ENCODE measurements at regions not wholly inside any gene's neighbourhood (a gene's known extent, or its start where the extent isn't known, plus 50 kb on each side); places are given as distances from the start of the nearest gene placed in this dataset.

DNA sequence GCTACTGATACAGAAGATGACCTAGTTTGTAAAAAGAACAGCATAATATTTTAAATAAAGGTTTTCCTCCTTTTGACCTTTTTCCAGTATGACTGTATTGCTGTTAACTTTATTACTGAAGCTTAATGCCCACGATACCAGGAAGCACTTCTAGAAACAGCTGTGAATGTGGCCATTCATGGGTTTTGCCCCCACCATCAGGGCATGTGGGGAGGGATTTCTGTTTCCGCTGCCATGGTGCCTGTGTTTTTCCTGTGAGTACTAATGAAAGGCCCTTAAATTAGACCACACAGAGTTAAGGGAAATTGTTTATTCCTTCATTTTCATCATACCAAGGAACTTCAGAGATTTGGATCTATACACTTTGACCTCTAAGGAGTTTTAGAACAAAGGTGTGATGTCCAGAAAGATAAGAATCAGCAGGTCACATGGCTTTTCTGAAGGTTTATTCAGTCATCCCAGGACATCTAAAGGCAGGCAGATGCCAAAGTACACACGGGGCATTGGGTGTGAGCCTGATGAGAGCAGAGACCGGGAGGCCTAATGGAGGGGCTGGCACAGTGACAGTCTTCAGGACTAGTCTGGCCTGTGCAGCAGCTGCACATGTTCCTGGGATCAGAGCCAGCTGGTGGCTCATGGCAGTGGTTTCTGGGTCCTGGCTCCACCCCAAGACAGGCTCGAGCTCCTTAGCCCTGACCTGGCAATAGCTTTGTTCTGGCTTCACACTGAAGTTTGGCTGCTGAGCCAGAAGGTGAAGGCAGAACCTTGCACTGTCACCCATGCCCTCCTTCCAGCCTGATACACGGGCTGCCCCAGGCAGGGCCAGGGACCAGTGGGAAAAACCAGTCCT lies 190.9 kb downstream of the REEP3 start:
- Mint-ChIP-seq H3K27ac (peak overlapping the region; percentile 95), H3K9me3 (no peaks in the 10 kb centered on the region), H3K4me1 (peaks cover 50% of the 10 kb centered on the region), H3K27me3 (ENCODE audit: insufficient read depth) (no peaks in the 10 kb centered on the region), H3K4me3 (peak overlapping the region; percentile 41), H3K36me3 (ENCODE audit: low read depth) (no peaks in the 10 kb centered on the region)
- no peaks in the 10 kb centered on the region for H3K27me3 ChIP-seq (ENCODE audit: control insufficient read depth, insufficient read depth, low read length, poor library complexity, severe bottlenecking)
- no peak for DNase-seq
- no peaks in the 10 kb centered on the region for H3K9me3 ChIP-seq (ENCODE audit: control insufficient read depth, low read length)
- TF ChIP-seq, protein P1, sequence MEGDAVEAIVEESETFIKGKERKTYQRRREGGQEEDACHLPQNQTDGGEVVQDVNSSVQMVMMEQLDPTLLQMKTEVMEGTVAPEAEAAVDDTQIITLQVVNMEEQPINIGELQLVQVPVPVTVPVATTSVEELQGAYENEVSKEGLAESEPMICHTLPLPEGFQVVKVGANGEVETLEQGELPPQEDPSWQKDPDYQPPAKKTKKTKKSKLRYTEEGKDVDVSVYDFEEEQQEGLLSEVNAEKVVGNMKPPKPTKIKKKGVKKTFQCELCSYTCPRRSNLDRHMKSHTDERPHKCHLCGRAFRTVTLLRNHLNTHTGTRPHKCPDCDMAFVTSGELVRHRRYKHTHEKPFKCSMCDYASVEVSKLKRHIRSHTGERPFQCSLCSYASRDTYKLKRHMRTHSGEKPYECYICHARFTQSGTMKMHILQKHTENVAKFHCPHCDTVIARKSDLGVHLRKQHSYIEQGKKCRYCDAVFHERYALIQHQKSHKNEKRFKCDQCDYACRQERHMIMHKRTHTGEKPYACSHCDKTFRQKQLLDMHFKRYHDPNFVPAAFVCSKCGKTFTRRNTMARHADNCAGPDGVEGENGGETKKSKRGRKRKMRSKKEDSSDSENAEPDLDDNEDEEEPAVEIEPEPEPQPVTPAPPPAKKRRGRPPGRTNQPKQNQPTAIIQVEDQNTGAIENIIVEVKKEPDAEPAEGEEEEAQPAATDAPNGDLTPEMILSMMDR (conservative IDR thresholded peaks at IDR 0.05) = no peak
- no peaks in the 10 kb centered on the region for H3K36me3 ChIP-seq (ENCODE audit: control insufficient read depth, insufficient read depth, low read length)
- H3K9ac ChIP-seq (ENCODE audit: extremely low read depth, low read length, poor library complexity, severe bottlenecking) = no peak overlapping the region
- peak overlapping the region; percentile 87 for H3K27ac ChIP-seq (ENCODE audit: low read depth, low read length)
- peaks cover 15% of the 10 kb centered on the region for H3K4me1 ChIP-seq (ENCODE audit: control insufficient read depth, insufficient read depth, low read length)
- WGBS, 2 experiments (ENCODE audit: insufficient coverage in 1 of 2, insufficient read length in 1 of 2) = 77 to 80% methylated on average over 2 to 6 of the region's 6 CpGs
- no peak overlapping the region for H3K4me3 ChIP-seq (ENCODE audit: low read length)

DNA sequence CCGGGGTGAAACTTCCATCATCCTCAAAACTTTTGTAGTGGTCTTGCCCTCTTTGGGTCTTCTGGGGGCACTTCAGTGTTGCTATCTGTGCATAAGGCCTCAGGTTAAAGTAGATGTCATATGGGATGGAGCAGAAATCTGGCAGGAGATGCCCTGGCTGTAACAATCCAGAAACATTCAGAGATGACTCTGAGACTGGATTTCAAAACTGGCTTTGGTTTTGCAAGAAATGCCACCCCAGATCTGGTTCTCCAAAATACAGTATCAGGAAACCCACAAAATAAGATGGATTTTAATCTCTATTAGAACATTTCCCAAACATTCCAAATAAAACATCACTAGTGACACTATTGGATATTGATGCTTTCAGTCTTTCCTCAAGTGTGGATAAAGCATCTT lies 191.5 kb downstream of the REEP3 start:
- peak overlapping the region; percentile 41 for H3K4me3 Mint-ChIP-seq
- peaks cover 15% of the 10 kb centered on the region for H3K4me1 ChIP-seq (ENCODE audit: control insufficient read depth, insufficient read depth, low read length)

DNA sequence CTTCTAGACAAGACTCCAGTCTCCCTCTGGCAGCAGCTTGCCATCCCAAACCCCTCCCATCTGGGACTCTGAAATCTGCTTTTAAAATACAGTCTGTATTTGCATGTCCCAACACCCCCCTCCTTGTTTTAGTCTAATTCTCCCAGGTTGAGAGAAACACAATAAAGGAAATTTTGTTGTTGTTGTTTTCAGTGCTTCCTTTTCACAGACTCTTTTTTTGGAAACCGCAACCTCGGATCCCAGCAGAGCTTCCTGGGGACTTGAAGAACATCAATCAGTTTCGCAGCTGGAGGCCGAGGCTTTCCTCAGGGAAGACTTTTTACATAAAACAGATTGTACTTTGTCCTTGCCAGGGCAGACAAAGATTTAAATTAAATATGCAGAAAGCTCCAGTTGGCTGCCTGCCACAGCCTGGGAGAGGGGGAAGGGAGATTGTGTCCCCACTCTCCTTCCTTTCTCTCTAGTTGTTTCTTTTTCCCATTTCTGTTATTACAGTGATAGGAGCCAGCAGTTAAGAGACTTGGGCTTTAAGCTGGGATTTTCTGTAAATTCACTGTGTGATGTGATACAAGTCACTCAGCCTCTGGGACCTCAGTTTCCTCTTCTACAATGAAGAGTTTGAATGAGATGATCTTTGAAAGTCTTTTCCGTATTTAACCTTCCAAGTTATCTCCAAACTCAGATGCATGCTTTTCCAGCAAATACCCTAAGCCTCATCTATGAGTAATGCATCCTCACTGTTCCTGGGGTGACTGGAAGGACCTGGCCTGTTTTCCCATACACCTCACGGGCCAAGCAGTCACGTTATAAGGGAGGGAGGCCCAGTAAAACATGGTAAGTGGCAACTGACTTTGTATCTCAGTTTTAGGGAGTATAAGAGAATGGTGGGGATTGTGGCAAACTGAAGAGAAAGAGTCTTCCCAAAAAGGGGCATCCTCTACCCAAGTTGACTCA lies 192.3 kb downstream of the REEP3 start:
- Mint-ChIP-seq H3K9me3 (no peaks in the 10 kb centered on the region), H3K4me1 (peaks cover 57% of the 10 kb centered on the region), H3K4me3 (peak overlapping the region; percentile 41), H3K36me3 (ENCODE audit: low read depth) (no peaks in the 10 kb centered on the region), H3K27me3 (ENCODE audit: insufficient read depth) (no peaks in the 10 kb centered on the region), H3K27ac (peak overlapping the region; percentile 95)
- Histone ChIP-seq H3K4me1 (ENCODE audit: control insufficient read depth, insufficient read depth, low read length) (peaks cover 15% of the 10 kb centered on the region), H3K27ac (ENCODE audit: low read depth, low read length) (peak overlapping the region; percentile 87), H3K9ac (ENCODE audit: extremely low read depth, low read length, poor library complexity, severe bottlenecking) (no peak overlapping the region), H3K4me3 (ENCODE audit: low read length) (peak overlapping the region; percentile 53), H3K27me3 (ENCODE audit: control insufficient read depth, insufficient read depth, low read length, poor library complexity, severe bottlenecking) (no peaks in the 10 kb centered on the region), H3K36me3 (ENCODE audit: control insufficient read depth, insufficient read depth, low read length) (no peaks in the 10 kb centered on the region), H3K9me3 (ENCODE audit: control insufficient read depth, low read length) (no peaks in the 10 kb centered on the region)
- TF ChIP-seq, protein P1 (conservative IDR thresholded peaks at IDR 0.05) = no peak
- peak; percentile 96 for DNase-seq
- 8 to 19% methylated on average over 7 of the region's 7 CpGs for WGBS, 2 experiments (ENCODE audit: insufficient coverage in 1 of 2, insufficient read length in 1 of 2)

More for the DNA sequence above, 191.5 kb downstream of the REEP3 start:
- H3K27me3 ChIP-seq (ENCODE audit: control insufficient read depth, insufficient read depth, low read length, poor library complexity, severe bottlenecking) = no peaks in the 10 kb centered on the region
- TF ChIP-seq, protein P1 (conservative IDR thresholded peaks at IDR 0.05) = no peak
- Mint-ChIP-seq H3K27ac (peak overlapping the region; percentile 95), H3K36me3 (ENCODE audit: low read depth) (no peaks in the 10 kb centered on the region), H3K9me3 (no peaks in the 10 kb centered on the region), H3K4me1 (peaks cover 52% of the 10 kb centered on the region), H3K27me3 (ENCODE audit: insufficient read depth) (no peaks in the 10 kb centered on the region)
- 61 to 80% methylated on average over 1 of the region's 1 CpG for WGBS, 2 experiments (ENCODE audit: insufficient coverage in 1 of 2, insufficient read length in 1 of 2)
- H3K9ac ChIP-seq (ENCODE audit: extremely low read depth, low read length, poor library complexity, severe bottlenecking) = no peak overlapping the region
- peak overlapping the region; percentile 87 for H3K27ac ChIP-seq (ENCODE audit: low read depth, low read length)
- H3K9me3 ChIP-seq (ENCODE audit: control insufficient read depth, low read length) = no peaks in the 10 kb centered on the region
- DNase-seq = no peak
- H3K4me3 ChIP-seq (ENCODE audit: low read length) = no peak overlapping the region
- no peaks in the 10 kb centered on the region for H3K36me3 ChIP-seq (ENCODE audit: control insufficient read depth, insufficient read depth, low read length)
